ENCODE measurements at regions not wholly inside any gene's neighbourhood (a gene's known extent, or its start where the extent isn't known, plus 50 kb on each side); places are given as distances from the start of the nearest gene placed in this dataset.

GRCh38 chrX:137366018-137366633 lies 199.8 kb upstream of the ZIC3 start:
- DNase-seq: no peak

DNA sequence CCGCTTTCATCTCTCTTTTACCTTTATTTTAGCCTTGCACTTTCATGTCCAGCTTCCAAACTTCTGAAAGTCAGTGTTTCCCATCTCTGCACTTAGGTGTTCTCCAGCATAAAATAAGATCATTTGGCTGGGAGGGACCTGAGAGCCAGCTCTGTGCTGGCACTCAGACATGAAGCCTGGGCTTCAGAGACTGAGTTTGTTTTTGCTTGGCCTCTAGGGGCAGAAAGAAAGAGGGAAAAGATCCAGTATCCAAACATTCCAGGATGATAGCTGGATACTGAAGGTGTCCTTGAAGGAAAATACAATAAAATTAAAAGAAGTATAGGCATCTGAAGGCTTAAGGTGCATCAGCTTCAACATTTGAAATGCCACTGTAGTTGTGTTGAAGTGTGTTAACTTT lies 202.4 kb upstream of the ZIC3 start:
- no peak for DNase-seq

DNA sequence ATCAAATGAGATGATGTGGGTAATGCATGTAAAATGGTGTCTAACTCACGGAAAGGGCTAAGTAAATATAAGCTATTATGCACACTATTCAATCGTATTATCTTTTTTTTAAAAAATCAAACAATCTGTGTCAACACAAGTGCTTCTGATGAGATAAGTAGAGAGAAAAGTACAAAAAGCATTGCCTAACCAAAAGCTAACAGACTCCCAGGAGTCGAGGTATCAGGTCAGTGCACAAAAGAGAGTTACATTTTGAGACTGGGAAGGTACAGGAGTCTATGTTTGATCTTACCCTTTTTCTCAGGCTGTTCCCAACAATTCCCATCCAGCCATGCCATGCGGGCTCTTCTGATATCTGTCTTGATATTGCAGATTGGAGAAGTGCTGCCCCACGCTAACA lies 203.3 kb upstream of the ZIC3 start:
- DNase-seq: no peak

GRCh38 chrX:137354851-137355250 lies 211.1 kb upstream of the ZIC3 start:
- no peak for DNase-seq

DNA sequence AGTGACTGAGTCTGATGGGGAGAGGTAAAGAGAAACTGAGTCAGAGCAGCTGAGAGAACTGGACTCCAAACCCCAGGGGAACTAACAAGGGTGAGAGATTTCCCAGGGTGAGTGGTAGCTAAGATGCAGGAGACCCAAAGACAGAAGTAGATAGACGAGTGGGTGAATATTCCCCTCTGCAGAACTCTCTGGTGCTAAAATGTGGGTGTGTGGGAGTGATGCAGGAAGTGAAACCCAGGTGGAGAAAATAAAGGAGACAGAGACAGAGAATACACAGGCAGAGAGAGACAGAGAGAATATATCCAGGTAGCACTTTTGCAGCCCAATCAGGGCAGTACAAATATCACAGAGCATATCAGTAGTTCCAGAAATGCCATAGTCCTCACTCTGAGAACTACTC lies 212.5 kb upstream of the ZIC3 start:
- DNase-seq: no peak

GRCh38 chrX:137352101-137352660 lies 213.7 kb upstream of the ZIC3 start:
- peak; percentile 1 for DNase-seq

- DNase-seq: no peak
Observed at GRCh38 chrX:137342969-137343368, 223.0 kb upstream of the ZIC3 start.

- no peak for DNase-seq
Observed at GRCh38 chrX:137313627-137314026, 252.3 kb upstream of the ZIC3 start.

DNA sequence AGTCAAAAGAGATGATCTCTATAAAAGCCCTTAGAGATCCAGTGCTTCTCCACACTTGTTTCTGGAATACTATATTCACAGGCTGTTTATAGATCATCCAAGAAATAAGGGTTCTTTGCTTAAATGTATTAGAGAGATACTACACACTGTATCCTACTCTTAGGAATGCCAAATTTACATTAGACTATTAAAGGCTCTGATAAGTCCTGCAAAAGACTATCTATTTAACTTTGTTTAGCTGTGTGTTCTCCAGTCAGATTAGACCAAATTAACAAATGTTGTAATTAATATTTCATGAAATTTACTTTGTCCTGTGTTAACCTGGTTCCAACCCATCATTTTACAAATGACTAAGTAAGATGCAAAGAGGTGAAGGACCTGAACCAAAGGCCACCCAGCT lies 260.5 kb upstream of the ZIC3 start:
- no peak for DNase-seq

- no peak for DNase-seq
Observed at GRCh38 chrX:137297167-137297566, 263.4 kb upstream of the GPR101 start.

DNA sequence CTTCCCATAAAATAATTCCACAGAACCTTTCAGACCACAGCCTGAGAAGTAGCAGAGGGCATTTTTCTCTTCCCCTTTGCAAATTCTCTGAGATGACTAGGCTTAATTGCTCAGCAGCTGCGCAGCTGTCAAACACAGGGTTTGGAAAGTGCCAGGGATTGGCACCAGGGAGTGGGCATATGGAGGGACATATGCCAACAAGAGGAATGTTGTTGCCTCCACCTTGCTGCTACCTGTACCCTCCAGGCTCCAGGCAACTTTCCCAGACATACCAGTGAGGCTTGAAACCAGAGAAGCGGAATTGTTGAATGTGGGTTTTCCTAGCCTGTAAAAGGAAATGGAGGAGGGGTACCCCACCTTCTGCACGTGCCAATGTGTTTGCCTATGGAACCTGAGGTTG lies 256.2 kb upstream of the GPR101 start:
- no peak for DNase-seq

DNA sequence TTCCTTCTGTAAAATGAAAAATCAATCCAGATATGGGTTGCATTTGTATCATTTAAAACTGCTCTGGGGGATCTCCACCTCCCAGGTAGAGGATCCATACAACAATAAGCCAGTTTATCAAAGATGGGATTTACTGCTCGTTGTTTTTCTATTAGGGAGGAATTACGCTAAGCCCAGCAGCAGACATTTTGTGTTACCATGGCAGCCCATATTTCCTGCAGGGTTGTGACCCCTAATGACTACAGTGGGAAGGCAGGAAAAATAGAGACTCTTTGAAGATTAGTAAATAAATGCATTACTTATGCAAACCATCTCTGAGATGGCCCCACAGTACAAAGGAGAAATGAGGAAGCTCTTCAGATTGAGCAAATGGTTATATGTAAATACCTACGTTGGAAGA lies 253.4 kb upstream of the GPR101 start:
- DNase-seq: no peak

DNA sequence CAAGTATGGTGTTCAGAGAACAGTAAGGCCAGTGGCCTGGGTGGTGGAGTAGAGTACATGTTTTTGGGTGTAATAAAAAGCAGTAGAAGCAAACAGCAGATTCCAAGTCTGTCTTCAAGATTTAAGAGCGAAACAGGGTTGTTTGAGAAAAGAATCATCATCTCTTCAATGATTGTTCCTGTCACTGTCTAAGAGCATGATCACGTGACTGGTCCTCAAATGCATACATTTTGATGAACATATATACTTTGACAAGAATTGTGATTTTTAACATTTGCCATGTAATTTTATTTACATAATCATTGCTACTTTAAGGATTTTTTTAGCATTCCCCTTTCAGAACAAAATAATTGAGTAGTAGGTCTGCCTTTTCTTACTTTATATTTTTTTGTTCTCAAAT lies 252.6 kb upstream of the GPR101 start:
- no peak for DNase-seq

GRCh38 chrX:137278825-137279224 lies 245.0 kb upstream of the GPR101 start:
- DNase-seq: no peak

DNA sequence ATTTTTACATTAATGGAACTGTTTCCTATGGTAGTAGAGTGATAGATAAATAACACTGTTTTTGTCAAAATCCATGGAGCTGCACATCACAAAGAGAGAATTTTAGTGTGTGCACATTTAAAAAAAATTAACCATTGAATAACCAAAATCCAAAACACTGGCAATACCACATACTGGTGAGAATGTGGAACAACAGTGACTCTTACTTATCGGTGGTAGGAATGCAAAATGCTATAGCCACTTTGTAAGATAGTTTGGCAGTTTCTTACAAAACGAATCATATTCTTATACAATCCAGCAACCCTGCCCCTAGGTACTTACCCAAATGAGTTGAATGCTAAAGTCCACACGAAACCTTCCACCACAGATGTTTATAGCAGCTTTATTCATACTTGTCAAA lies 229.6 kb upstream of the GPR101 start:
- DNase-seq: no peak

DNA sequence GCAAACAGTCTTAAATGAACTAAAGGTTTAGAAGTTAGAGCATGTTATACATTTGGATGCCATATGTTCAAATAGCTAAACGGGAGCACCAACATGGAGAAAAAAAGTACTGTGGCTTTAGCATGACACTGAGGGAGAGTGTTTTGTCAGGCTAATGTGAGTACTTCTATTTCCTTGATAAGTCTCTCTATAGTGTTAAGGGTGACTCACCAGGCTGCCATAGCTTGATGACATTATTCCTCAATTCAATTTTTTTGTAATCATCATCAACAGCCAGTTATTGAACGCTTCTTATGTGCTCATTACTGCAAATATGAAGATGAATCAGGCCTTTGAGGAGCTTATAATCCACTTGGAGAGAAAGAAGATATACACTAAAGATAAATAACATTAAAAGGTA lies 211.4 kb upstream of the GPR101 start:
- no peak for DNase-seq

DNA sequence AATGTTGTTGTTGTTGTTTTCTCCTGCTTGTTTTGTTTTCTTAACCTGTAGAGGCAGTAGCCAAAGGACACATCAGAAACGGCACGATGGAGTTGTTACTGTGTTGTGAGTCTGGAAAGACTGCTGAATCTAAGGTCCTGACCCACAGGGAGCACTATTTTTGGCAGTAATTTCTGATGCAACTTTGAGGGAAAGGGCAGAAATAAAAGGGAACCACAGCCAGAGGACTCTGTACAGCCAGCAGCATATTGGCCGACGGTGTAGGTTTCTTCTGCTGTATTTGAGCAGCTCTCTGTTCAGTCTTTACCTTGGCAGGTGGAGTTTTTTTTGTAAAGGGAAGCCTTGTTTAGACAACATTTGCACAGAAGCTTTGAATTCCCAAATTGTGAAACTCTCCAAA lies 203.0 kb upstream of the GPR101 start:
- no peak for DNase-seq

GRCh38 chrX:137234651-137235402 lies 201.0 kb upstream of the GPR101 start:
- DNase-seq: peak; percentile 13

DNA sequence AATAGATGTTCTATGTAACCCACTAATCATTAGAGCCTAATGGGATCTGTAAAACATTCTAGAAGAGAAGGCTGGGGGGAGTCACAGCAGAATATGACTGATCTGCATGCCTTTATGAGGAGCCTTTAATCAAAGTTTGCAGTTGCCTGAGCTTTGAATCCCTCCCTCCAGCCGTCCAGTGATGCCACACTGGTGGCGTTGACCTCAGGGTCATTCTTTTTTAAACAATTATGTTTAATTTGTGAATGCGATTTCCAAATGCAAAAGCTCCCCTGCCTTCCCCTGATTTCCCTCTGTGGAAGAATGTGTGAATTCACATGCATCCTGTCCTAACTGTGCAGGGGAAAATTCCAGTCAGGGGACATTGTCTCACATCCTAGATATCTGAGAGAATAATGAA lies 199.7 kb upstream of the GPR101 start:
- no peak for DNase-seq

GRCh38 chrX:137227151-137227550 lies 193.4 kb upstream of the GPR101 start:
- DNase-seq: no peak

GRCh38 chrX:137215467-137215866 lies 181.7 kb upstream of the GPR101 start:
- DNase-seq: no peak

DNA sequence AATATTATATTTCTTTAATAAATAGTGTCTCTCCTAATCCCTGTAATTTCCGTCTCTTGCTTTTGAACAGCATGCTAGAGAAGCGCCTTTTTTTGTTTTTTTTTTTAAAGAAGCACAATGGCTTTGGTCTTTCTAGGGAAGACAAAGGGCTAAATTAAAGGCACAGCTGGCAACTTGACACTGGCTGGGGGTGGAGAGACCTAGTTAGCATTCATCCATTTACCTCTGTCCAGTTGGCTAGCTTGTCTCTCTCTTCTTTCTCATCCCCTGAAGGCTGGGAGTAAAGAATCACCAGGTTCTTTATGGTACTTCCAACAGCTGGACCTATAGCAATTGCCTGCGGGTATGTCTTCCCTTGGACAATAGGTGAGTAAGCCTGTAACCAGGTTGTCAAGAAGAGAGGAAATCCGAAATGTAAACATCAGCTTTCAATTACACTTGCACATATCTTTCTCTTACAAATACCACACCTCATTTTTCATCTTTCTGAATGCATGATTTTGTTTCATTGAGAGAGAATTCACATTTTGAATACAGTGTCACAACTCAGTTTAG lies 178.4 kb upstream of the GPR101 start:
- no peak for DNase-seq

DNA sequence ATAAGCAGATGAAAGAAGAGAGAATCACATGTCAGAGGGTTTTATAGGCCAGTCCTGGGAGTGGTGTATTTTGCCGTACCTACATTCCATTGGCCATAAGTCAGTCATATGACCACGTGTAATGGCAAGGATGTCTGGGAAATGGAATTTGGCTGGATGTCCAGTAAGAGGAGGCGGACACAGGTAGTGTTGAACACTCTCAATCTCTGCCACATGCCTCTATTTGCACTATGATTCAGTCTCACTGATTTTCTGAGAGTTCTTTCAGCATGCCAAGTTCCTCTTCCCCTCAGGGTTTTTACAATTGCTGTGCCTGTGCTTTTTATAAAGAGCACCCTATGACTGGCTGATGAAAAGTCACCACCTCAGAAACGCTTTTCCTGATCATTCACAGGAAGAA lies 164.2 kb upstream of the GPR101 start:
- DNase-seq: no peak

- no peak for DNase-seq
Observed at GRCh38 chrX:137195991-137196390, 162.2 kb upstream of the GPR101 start.
